GM18508 (cell line): ENCODE measurements at regions not wholly inside any gene's neighbourhood (a gene's known extent, or its start where the extent isn't known, plus 50 kb on each side); places are given as distances from the start of the nearest gene placed in this dataset.
A peak's percentile ranks its signal among the peaks of the same experiment; 100 is the strongest.

ENCODE experiments used
- ATAC-seq: cut with Tn5 transposase; IDR thresholded peaks from one replicate; pipeline ENCODE4 v1.9.1; 2021; ENCODE audit warnings: moderate number of reproducible peaks; ENCODE audit not compliant: insufficient read depth, unreplicated experiment

DNA sequence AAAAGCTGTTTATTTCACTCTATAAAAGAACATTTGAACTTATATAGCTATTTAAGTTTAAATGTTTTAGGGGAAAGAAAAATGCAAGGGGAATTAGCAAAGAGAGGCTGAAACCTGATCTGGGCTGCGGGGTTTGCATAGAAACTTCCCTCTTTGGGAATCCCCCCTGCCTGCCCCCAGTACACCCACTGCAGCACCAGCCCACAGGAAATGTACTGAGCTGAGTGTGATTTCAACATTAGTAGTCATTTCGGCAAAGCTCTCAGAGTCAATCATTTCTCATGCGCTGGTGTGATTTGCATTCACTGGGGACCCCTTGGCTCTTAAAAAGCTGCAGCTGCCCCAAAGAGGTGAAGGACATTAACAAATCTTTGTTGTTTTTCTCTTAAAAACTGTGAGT lies 859.4 kb downstream of the MAFB start:
- peak; percentile 42 for ATAC-seq

DNA sequence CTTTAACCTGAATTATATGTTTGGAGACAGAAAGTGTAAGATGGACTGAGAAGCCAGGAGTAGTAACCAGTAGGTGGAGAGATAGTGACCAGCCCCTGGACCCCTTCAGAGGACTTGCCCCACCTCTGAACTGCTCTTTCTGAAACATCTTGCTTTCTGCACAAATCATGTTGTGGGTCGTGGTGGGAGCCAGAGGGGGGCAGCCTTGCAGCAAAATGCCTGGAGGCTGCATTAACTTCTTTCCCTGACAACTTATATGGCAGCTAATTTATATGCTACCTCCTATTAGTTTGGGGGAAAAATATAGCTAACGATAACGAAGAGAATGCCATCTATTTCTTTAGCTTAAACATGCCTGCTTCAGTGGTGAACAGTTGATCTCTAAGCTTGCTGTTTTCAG lies 859.8 kb downstream of the MAFB start:
- ATAC-seq, result no peak

GRCh38 chr20:39825950-39826349 lies 863.1 kb downstream of the MAFB start:
- no peak for ATAC-seq

GRCh38 chr20:39825524-39825923 lies 863.4 kb downstream of the DHX35 start:
- no peak for ATAC-seq

GRCh38 chr20:39823224-39823623 lies 861.1 kb downstream of the DHX35 start:
- ATAC-seq, result no peak

DNA sequence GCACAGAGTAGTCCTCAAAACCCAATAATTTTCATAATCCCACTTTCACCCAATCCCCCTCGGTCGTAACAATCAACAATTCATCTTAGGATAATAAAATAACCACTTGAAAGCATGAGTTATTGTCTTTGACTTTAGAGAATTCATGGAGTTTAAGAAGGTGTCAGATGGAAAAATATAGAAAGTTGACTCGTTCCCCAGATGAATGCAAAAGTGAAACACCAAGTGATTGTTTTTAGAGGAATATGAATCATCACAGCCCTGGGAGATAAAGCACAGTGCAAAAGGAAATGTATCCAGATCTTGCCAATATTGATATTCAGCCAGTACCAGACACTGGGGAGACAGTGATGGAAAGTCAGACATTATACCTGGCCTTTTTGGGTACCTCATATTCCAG lies 860.5 kb downstream of the DHX35 start:
- ATAC-seq, result no peak

DNA sequence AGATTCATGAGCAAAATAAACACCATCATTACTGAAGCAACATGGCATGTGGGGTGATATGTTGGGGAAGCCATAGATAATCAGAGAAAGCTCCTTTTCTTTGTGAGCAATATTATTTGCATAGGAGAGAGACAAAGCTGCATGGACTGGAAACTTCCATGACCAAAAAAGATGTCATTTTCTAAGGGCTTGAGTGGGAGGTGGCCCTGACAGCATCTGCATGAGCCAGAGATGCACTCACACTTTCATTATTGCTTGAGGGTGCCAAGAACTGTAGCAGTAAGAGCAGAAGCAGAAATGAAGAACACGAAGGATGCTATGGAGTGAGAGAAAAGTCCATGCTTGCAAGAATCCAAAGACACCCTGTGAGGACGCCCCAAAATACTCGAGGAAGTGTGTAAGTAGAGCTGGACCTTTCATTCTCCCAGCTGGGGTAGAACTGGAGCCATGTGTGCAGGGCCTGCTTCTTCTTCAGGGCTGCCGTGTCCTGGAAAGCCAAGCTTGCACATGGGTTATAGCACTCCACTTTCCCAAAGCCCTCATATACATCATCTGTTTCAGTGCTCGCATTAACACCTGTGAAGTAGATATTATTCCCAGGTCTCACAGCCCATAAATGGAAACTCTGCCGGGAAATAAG lies 851.2 kb downstream of the DHX35 start:
- no peak for ATAC-seq

DNA sequence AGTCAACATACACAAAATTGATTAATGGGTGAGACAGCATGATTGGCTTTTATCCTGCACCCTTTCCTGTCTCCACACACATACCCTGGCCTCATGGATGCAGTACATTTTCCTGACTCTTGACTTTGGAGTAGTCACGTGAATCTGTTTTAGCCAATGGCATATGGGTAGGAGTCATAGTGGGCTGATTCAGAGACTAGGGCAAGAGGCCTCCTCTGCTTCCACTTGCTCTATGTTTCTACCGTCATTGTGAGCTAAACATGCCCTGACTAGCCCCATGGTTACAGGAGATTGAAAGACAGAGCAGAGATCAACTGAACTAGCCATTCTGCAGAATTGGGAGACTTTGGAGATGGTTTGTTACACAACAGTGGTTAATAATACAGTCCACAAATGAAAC lies 850.0 kb downstream of the DHX35 start:
- no peak for ATAC-seq

DNA sequence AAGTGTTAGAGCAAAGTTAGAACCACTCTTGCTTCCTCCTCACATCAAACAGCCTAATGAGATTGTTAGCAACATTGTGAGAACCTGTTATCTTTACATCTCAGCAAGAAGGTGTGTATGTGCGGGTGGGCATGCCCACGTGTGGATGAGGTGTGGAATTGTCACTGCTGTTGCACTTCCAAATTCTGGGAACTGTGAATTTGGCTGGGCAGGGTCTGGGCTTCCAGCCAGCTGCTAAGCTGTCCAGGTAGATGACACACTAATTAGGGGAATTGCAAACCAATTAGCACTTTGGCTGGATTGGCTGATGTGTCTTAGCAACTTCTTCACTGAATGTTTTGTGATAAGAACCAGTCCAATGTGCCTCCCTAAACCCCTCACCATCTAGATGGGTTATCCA lies 848.2 kb downstream of the DHX35 start:
- ATAC-seq, result no peak

DNA sequence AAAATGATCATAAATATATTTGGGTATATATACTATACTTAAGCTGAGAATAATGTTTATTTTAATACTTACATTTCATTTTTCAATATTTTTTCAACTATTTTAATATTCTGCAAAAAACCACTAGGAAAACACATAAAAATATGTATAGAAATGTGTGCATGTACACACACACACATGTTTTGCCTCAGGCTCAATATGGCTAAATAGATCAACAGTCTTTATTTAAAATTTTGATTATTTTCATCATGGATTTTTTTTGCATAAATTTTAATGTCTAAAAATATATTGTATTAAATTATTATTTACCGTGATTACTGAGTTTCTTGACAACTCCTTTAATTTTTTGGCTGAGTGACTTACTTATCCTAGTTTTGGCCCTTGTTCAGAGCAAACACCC lies 846.5 kb downstream of the DHX35 start:
- no peak for ATAC-seq

DNA sequence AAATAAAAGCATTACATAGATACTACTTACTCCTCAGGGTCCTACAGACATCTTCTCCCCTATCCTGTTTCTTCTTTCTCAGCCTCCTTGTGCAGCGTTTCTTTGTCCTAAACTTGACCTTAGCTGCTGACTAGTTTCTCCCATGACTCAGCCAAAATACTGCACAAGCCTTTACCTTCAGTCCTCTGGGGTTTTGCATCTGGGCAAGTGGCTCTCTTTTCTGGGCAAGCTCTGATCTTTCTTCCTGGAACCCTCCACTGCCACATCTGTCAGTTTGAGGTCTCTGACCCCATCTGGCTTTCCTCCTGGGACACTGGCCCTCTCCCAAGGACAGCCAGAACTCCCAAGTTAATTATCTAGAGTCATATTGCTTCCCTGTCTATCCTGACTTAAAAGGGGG lies 838.4 kb downstream of the DHX35 start:
- ATAC-seq, result peak; percentile 36

- ATAC-seq, result peak; percentile 52
Measured at GRCh38 chr20:39800111-39800510, 838.0 kb downstream of the DHX35 start.

- ATAC-seq, result no peak
Measured at GRCh38 chr20:39799366-39799965, 837.3 kb downstream of the DHX35 start.

DNA sequence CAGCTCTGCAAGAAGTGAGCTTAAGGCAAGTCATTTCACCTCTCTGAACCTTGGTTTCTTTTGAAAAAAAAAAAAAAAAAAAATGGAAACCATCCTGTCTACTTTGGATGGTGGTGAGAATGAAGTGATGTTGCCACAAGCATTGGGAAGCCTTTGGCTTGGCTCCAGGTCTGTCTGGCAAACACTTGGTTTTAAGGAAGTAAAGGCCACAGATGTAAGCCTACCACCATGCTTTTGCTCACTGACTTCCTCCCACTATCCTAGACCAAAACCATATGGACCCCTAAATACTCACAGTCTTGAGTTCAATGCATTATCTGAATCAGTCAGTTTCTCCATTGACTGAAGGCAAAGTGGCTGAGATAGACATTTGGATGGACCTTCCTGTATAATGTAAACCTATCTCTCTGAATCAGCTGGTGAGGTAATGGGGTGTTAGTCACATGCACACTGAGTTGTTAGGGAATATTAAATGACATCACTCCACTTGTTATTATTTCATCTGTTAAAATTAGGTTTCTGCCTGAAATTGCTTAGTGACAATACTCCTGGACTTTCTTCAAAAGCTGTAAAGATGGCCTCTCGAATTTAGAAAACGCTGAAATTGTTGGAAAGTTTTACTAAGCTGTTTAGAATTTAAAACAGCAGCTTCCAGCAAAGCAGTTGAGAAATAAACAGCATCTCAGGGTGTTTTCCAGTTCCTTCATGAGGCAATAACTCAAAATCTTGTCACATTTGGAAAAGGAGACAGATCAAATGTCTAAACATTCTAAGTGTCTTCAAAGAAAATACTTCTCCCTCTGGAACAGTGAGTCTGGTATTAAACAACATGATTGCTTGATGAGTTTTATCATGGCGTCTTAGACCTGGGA lies 833.5 kb downstream of the DHX35 start:
- no peak for ATAC-seq

DNA sequence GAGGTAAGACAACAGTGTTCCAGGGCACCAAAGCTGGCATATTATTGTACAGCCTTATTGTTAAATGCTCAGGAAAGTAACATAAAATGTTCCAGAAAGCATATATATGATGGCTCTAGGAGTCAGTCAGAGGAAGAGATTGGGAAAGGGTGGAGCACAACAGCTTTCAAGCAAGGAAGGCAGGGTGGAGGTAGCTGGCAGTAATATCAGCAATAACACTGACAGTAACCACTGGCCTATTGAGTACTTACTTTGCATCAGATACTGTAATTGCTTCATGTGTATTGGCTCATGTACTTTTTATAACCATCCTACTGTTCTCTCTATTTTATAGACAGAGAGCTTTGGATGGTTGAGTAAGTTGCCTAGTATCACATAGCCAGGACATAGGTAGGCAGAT lies 830.2 kb downstream of the DHX35 start:
- no peak for ATAC-seq

DNA sequence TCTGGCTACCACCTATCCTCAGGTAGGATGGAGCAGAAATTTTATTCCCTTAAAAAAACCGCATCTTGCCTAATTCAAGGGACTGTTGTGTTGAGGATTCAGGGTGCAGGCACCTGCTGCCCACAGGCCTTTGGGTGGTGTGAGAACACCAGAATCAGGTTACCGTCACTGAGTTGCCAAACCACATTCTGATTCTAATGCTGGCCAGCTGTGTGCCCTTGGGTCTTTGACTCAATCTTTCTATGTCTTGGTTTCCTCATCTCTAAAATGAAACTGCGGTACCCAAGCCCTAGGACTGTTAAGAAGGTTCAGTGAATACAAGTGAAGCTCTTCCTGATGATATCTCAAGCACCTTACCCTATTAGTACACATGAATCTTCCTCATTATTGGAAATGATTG lies 827.3 kb downstream of the DHX35 start:
- no peak for ATAC-seq

DNA sequence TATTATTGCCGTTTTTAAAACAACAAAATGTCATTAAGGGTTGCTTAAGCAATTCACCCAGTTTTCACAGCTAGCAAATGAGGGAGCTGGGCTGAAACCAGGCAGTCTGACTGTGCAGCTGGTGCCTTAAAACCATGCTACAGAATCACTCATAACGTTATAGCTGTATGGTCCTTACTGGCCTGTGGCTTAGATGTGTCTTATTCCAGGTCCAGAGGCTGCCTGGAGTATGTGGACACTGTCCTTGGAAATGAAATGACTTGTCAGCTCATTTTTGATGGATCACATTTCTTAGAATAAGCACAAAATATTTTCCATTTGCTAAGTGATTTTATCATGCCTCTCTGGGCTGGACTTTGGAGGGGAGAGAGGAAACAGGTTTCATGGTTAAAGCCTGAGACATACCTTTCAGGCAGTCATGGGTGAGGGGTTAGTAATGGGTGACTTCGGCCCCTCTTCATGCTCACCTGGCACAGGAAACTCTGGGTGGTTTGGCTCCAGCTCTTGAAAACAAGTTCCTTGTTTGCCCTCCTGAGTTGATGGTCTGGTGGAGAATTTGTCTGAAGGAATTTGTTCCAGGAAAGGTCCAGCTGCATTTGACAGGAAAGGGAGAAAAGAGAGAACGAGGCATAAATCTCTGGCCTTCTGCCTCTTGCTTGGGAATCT lies 823.2 kb downstream of the DHX35 start:
- no peak for ATAC-seq

- ATAC-seq, result no peak
Measured at GRCh38 chr20:39784693-39785092, 822.5 kb downstream of the DHX35 start.

- no peak for ATAC-seq
Measured at GRCh38 chr20:39778847-39779604, 816.9 kb downstream of the DHX35 start.

GRCh38 chr20:39778431-39778830 lies 816.3 kb downstream of the DHX35 start:
- no peak for ATAC-seq
